Skin epidermis (tissue), 12 donors: ENCODE measurements at regions not wholly inside any gene's neighbourhood (a gene's known extent, or its start where the extent isn't known, plus 50 kb on each side); places are given as distances from the start of the nearest gene placed in this dataset.

Source experiments
- H3K27ac ChIP-seq, 21 experiments: fragments of 200-600 bp; sonication (generic) in 11 of 21; one replicate each; pipeline ENCODE4 v1.5.0; 2020; ENCODE audit warnings: mild to moderate bottlenecking in 3 of 21, inconsistent platforms in 2 of 21, moderate library complexity in 2 of 21
- H3K4me3 ChIP-seq, 7 experiments: fragments of 200-600 bp; sonication (generic) in 2 of 7; one replicate each; pipeline ENCODE4 v1.5.0; 2020; ENCODE audit warnings: inconsistent platforms in 2 of 7, mild to moderate bottlenecking in 2 of 7, moderate library complexity in 1 of 7

DNA sequence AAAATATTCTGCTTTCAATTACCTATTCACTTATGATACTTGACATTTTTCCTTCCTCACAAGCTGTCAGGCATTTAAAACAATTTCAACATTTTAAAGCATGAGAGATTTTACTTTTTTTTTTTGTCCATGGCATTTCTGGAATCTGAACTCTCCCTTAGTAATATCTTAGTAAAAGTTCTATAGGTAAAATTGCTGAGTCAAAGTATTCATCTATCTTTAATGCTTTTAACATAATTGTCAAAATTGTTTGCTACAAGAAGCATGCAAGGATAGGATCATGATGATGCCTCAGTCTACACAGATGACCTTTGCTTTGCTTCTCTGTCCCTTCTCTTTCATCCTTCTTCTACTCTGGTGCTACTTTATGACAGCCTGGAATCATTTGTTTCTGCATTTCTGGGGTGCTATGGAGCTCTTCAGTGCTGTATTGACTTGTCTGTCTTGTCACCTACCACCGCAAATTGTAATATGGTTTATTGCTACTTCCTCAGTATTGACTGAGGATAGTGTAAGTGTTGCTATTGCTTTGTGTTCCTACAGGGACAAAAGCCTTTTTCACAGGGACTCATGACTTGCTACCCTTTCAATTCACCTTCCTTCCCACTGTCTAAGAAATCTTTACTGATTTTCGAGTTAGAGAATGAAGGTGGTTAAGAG, 589.8 kb upstream of the ATP2B1 start:
- no peak overlapping the region for H3K4me3 ChIP-seq
- H3K27ac ChIP-seq = peak overlapping the region in 1 of 21 experiments; percentile 14

DNA sequence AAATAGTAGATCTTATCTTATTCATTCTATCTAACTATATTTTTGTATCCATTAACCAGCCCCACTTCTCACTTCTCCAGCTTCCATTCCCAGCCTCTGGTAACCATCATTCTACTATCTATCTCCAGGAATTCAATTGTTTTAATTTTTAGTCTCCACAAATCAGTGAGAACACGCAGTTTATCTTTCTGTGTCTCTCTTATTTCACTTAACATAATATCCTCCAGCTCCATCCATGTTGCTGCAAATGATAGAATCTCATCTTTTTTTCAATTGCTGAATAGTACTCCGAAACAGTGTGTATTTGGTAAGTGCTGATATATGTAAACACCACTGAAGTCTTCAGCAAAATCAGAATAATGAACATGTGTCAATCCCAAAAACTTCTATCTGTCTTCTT, 587.2 kb upstream of the ATP2B1 start:
- Histone ChIP-seq H3K4me3 (no peak overlapping the region), H3K27ac (no peak overlapping the region)

DNA sequence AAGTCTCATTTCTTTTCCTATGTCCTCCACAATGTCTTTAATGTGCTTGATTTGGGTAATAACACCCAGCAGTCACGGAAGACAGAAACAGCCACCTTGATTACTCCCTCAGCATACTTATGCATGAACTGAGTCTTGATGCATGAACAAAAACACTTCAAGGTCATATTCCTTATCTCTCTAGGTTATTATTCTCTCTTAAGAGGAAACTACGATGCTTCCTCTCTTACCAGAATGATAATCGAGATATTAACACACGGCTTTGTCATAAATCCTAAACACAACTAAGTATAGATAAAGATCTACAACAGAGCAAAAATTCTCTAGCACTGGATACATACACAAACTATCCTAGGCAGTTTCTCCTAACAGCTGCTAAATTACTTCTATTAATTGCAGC, 583.5 kb upstream of the ATP2B1 start:
- Histone ChIP-seq H3K4me3 (no peak overlapping the region), H3K27ac (peak overlapping the region in 1 of 21 experiments; percentile 2)

DNA sequence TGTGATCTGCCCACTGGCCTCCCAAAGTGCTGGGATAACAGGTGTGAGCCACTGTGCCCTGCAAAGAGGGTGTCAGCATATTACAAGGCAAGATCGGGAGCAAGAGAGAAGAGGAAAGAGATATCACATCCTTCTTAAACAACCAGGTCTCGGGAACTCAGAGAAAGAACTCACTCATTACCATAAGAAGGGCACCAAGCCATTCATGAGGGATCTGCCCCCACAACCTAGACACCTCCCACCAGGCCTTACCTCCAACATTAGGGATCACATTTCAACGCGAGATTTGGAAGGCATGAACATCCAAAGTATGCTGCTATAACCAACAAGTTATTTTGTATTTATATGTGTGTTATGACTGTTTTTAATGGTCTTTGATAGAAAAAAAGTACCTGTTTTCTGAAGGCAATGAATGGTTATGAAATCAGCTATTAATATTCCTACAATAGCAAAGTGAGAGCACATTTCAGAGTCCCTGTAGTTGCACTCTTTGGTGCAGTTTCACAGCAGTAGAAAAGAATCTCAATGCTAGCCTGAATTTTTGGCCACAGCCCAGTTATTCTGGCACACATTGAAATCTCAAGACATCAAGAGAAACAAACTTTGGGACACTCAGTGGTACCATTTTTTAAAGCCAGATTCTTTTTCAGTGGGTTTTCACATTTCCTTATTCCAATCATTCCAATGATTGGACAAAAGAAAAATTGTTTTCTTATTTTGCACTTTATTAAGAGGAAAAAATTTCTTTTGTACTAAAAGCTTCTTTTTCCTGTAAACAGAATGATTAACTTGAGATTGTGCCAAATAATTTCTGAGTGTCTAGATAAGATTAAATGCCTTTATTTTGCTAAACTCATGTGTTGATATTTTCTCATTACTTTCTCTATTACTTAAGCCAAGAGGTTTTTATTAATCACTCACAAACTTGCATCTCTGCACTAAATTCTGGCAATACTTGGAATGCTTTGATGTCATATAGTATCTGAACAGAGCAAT, 582.6 kb upstream of the ATP2B1 start:
- H3K4me3 ChIP-seq = no peak overlapping the region
- peak overlapping the region in 1 of 21 experiments; percentile 6 for H3K27ac ChIP-seq

DNA sequence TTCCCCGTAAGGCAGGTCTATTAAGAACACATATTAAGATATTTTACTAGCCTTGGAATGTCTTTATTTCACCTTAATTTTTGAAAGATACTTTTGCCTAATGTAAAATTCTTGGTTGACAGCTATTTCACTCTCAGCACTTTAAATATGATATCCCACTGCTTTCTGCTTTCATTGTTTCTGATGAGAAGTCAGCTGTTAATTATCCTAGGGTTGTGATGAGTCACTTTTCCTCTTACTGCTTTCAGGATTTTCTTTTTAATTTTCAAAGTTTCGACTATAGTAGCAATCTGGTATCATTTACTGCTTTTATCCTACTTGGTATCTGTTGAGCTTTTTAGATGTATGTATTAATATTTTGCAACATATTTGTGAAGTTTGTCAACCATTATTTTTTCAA, 578.9 kb upstream of the ATP2B1 start:
- no peak overlapping the region for H3K27ac ChIP-seq
- H3K4me3 ChIP-seq = no peak overlapping the region

DNA sequence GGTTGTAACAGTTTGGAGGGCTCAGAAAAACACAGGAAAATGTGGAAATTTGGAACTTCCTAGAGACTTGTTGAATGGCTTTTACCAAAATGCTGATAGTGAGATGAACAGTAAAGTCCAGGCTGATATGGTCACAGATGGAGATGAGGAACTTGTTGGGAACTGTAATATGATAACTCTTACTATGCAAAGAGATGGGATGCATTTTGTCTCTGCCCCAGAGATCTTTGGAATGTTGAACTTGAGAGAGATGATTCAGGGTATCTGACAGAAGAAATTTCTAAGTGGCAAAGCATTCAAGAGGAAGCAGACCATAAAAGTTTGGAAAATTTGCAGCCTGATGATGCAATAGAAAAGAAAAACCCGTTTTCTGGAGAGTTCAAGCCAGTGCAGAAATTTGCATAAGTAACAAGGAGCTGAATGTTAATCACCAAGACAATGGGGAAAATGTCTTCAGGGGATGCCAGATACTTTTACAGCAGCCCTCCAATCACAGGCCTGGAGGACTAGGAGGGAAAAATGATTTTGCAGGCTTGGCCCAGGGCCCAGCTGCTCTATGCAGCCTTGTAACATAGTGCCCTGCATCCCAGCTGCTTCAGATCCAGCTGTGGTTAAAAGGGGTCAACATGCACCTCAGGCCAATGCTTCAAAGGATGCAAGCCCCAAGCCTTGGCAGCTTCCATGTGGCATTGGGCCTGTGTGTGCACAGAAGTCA, 572.7 kb upstream of the ATP2B1 start:
- no peak overlapping the region for H3K4me3 ChIP-seq

DNA sequence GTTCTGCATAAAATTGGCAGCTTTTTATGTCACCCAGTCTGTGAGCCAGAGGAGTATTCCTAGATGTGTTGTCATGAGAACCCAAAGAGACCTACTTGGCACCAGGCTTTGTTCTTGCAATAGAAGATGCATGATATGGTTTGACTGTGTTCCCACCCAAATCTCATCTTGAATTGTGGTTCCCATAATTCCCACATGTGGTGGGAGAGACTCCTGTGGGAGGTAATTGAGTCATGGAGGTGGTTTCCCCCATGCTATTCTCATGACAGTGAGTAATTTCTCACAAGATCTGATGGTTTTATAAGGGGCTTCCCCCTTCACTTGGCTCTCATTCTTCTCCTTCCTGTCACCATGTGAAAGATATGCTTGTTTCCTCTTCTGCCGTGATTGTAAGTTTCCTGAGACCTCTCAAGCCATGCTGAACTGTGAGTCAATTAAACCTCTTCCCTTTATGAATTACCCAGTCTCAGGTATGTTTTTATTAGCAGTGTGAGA, 572.0 kb upstream of the ATP2B1 start:
- H3K4me3 ChIP-seq = no peak overlapping the region
- H3K27ac ChIP-seq = no peak overlapping the region

More for the DNA sequence above, 572.7 kb upstream of the ATP2B1 start:
- H3K27ac ChIP-seq = no peak overlapping the region

DNA sequence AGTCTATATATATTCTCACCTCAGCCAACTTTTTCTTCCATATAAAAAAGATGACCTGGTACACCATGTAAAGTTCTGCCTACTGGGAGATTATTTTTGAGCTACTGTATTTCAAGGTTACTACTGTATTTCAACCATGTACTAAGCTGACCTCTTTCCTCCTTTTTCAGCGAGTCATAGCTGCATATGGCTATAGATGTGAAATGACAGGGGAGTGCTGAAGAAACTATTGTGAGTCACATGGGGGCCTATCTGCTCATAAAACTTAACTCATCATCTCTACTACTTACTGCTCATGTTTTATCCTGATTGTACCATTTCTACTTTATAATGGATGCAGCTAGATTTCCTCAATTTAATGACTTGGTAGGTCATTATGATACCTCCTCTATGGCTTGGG, 571.4 kb upstream of the ATP2B1 start:
- H3K27ac ChIP-seq = no peak overlapping the region
- no peak overlapping the region for H3K4me3 ChIP-seq

DNA sequence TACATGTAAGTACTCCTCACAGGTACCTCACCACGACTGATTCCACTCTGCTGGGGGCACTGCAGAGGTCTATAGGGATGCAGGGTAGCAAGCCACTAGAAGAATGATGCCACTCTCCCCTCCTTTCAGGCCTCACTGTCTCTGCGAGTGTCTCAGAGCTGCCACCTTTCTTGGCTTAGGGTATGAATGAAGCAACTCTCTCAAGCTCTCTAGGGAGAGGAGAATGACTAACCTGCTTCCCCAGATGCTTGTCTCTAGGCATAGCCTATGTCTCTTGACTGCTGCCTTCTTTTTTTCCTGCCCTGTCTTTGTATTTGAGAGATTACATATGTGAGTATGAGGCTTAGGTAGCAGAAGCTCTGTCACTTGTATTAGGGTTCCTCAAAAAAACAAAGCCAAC, 566.5 kb upstream of the ATP2B1 start:
- no peak overlapping the region for H3K4me3 ChIP-seq
- no peak overlapping the region for H3K27ac ChIP-seq

DNA sequence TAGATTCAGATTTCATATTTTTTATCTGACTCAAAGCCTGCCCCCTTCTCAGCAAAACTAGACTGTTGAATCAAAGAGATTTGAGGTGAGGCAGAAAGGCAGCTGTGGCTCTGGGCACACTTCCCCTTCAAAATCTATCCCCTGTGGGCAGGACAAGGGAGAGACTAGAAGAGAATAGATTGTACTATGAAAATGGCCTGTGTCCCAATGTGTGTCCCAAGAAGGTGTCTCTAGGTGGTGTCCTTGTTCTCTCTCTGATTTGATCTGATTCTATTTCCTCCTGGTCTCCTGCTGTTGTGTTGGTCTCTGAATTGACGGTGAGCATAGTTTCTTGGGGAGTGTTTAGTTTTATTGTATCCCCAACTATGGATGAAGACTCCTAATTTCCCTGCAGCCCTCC, 565.8 kb upstream of the ATP2B1 start:
- no peak overlapping the region for H3K4me3 ChIP-seq
- no peak overlapping the region for H3K27ac ChIP-seq

DNA sequence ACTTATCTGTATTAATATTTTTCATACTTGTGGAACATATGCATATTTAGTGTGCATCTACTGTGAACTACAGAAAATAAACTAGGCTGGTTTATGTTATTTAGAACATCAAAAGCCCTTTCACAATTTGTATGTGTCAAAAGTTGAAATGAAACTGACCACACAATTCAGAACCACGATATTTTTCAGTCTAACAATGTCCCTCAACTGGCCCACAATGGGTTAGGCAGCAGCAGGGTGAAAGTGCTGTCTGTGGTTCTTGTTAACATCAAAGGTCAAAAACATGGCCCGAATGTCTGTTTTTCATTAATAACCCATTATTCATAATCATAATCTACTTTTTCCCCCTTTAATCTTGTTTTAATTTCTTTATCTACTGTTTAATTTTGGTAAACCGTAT, 559.9 kb upstream of the ATP2B1 start:
- Histone ChIP-seq H3K27ac (no peak overlapping the region), H3K4me3 (no peak overlapping the region)

DNA sequence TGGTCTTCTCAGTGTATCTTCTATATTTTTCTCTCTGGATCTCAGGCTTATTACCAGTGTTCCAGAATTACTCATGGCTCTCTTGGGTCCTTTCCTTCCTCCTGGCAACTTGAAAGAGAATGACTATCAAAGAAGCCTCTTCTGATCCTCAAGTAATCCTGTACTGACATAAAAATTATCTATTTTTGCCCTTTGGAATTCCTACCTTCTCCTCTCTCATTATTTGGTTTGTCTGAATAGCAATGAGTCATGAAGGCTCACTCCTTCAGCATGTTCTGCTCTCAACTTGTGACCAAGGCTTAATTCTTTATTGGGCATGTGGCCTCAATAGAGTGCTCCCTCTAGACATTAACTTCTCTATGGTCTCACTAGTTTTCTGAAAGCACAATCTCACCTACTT, 553.6 kb upstream of the ATP2B1 start:
- no peak overlapping the region for H3K4me3 ChIP-seq
- H3K27ac ChIP-seq = no peak overlapping the region

DNA sequence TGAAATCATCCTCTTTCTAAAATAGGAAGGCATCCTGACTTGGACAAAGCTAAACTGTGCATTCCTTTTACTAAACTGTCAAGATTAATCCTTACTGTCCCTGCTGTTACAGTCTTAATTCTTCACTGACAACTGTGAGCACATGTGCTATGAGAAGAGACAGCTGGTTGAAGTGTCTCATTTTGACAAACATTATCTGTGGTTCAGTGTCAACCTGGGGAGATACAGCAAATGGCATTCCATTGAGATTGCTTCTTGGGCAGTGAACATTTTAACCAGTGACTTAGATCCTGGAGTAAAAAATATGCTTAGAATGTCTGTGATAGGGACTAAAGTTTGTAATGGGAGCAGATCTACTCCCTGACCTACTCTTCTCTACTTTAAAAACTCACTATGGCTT, 552.6 kb upstream of the ATP2B1 start:
- H3K27ac ChIP-seq = no peak overlapping the region

DNA sequence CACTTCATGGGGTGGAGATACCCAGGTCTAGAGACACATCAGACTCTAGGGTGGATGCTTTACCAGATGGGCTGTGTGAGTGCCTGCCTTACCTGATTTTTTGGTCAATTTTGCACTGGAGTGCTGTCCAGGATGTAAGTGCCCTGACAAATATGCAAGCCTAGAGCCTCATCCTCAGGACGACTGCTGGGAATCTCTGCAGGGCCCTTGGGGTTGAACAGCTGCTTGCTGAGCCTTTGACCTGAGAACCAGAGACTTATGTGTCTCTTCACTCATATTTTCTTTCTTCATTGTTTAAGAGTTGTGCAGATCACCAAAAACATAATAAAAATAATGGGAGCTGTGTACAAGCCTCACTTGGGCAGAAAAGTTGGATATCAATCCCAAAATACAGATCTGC, 551.5 kb upstream of the ATP2B1 start:
- no peak overlapping the region for H3K4me3 ChIP-seq
- H3K27ac ChIP-seq = no peak overlapping the region

More for the DNA sequence above, 552.6 kb upstream of the ATP2B1 start:
- no peak overlapping the region for H3K4me3 ChIP-seq

DNA sequence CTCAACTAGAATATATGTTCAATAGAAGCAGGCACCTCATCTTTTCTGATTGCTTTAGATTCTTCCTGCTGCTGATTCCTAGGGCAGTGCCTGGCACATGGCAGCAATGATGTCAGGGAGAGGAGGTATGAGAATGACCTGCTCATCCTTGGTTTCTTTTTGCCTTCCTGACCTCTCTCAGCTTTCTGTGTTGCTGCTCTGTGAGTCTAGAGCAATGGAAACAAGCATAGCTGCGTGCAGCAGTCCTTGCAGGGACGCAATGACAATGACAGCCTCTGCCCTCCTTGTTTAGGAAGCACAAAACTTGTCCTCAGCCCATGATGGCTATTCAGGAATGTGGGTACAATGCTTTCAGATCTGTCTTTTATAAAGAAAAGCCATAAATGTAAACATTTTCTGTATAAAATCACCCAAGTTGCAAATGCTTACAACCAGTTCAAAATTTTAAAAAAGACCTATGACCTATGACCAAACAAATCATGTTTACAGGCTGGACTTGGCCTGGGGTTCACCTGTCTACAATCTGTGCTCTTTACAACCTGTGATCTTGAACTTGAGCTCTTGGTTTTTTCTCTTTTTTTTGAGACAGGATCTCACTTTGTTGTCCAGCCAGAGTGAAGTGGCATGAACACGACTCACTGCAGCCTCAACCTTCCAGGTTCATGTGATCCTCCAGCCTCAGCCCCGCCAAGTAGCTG, 549.4 kb upstream of the ATP2B1 start:
- no peak overlapping the region for H3K27ac ChIP-seq
- H3K4me3 ChIP-seq = no peak overlapping the region

DNA sequence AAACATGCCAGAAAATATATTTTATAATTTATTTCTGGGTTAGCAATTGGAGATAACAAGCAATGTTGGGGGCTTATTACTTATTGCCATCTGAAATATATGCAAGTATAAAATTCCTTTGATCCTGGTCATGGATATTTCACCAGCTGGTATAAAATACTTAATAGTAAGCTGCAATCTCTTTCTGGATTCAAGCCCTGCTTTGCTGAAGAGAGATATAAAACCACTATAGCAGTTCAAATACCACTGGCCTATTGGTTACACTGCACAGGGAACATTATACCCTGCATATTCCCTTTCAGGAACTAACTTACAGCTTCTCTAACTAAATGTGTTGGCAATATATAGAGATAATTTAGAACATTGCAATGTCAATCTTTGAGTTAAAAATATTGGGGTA, 546.2 kb upstream of the ATP2B1 start:
- no peak overlapping the region for H3K27ac ChIP-seq
- no peak overlapping the region for H3K4me3 ChIP-seq

DNA sequence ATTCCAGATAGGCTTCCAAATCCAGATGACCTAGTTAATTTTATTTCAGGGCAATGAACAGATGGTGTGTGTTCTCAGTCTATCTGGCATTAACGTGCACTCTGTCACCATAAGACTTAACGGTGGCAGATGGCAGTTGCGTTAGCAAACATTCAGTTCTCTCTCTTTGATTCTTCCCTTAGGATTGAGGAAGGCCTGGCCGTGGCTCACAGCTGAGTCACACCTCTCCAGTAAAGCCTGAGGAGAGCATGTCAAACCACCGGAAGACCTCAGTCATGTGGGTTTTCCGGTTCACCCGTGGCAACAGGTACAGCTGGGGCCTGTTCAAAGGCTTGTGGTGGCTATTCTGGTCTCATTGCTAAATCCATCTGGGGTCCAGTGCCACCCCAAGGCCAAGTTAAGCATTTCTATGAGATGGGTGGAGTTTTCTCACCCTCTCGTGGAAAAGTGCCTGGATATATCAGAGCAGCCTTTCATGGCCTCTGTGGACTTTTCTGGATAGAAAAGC, 545.1 kb upstream of the ATP2B1 start:
- Histone ChIP-seq H3K4me3 (no peak overlapping the region), H3K27ac (peak overlapping the region in 7 of 21 experiments; percentile 1 to 57 (median 13))

DNA sequence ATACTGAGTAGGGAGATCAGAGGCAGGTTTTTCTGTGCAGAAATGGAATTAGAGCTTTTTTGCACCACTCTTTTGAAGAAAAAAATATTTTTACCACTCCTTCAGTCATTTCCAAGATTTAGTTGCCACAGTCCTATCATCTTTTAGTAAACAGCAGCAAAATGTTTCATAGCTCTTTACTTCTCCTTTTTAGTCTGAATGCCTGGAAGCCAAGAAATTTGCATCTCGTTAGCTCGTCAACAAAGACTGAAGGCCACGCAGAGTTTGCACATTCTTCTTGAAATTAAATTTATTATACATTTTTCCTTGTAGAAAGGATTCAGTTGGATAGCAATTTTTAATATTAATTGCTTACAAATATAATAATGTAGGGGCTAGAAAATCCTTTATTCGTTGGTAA, 544.5 kb upstream of the ATP2B1 start:
- H3K27ac ChIP-seq = peak overlapping the region in 2 of 21 experiments; percentile 6 to 13
- H3K4me3 ChIP-seq = no peak overlapping the region

DNA sequence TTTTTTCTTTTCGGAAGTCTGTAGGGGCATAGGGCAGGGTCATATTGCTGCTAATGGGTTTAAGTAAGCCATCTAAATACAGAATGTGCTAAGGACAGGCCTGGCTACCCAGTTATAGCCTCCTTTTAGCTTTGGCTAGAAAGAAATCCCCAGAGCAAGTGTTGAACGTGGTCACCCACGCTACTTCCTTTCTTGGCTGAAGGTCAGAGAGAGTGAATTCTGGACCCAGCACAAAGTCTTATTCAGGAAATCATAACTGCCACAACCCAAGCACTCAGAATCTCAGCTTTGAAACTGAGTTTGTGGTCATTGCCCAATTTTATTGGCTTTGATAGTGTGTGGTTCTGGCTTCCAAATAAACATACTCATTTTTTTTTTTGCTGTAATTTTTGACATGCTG, 542.1 kb upstream of the ATP2B1 start:
- H3K27ac ChIP-seq = peak overlapping the region in 11 of 21 experiments; percentile 0 to 65 (median 27)

More for the DNA sequence above, 542.1 kb upstream of the ATP2B1 start:
- no peak overlapping the region for H3K4me3 ChIP-seq
